D721Med (cell line): ENCODE measurements at regions not wholly inside any gene's neighbourhood (a gene's known extent, or its start where the extent isn't known, plus 50 kb on each side); places are given as distances from the start of the nearest gene placed in this dataset.

Source experiments
- DNase-seq: peaks from one replicate; pipeline ENCODE4 v3.0.0; 2011; ENCODE audit warnings: low spot score; ENCODE audit not compliant: insufficient read length
- FAIRE-seq: peaks from 2 replicates; lab custom pipeline; 2011; peaks lifted over from hg19 to GRCh38; lab: Jason Lieb, UNC
- CTCF ChIP-seq: IDR thresholded peaks from 2 replicates; pipeline ENCODE4 v1.5.1; 2012; ENCODE audit warnings: mild to moderate bottlenecking, control low read depth; ENCODE audit not compliant: insufficient read depth; ENCODE audit errors: missing control alignments

- DNase-seq (no peak), FAIRE-seq (no peak)
- TF ChIP-seq CTCF: no peak
Observed at GRCh38 chr10:131825960-131826650, 74.7 kb upstream of the PPP2R2D start.

GRCh38 chr10:131829156-131829930, 71.5 kb upstream of the PPP2R2D start:
- DNase-seq: no peak
- TF ChIP-seq CTCF: no peak
- no peak for FAIRE-seq

- no peak for TF ChIP-seq CTCF
- DNase-seq (no peak), FAIRE-seq (no peak)
Observed at GRCh38 chr10:131830446-131831130, 70.2 kb upstream of the PPP2R2D start.

- no peak for FAIRE-seq
- DNase-seq: no peak
- TF ChIP-seq CTCF: no peak
Observed at GRCh38 chr10:131831561-131831960, 69.2 kb upstream of the PPP2R2D start.

- FAIRE-seq (no peak), DNase-seq (no peak)
- TF ChIP-seq CTCF: no peak
Observed at GRCh38 chr10:131832056-131832685, 68.6 kb upstream of the PPP2R2D start.

- FAIRE-seq: no peak
- TF ChIP-seq CTCF: no peak
- DNase-seq: no peak
Observed at GRCh38 chr10:131833013-131833412, 67.8 kb upstream of the PPP2R2D start.
